SK-N-MC (cell line): ENCODE measurements at regions not wholly inside any gene's neighbourhood (a gene's known extent, or its start where the extent isn't known, plus 50 kb on each side); places are given as distances from the start of the nearest gene placed in this dataset.

Experiments
- EZH2 ChIP-seq: fragments of 200-600 bp; sonication (generic); IDR thresholded peaks from one replicate; pipeline ENCODE4 v1.6.1; 2017; ENCODE audit warnings: antibody characterized with exemption
- FOXP2 ChIP-seq: optimal IDR thresholded peaks from 2 replicates; pipeline ENCODE3; 2011; ENCODE audit warnings: mild to moderate bottlenecking, moderate library complexity; ENCODE audit not compliant: insufficient read depth; ENCODE audit errors: extremely low read length, control extremely low read depth
- POLR2AphosphoS5 ChIP-seq: IDR thresholded peaks from 2 replicates; pipeline ENCODE4 v1.6.1; 2012; ENCODE audit warnings: mild to moderate bottlenecking, low read depth, low read length, borderline replicate concordance

- TF ChIP-seq EZH2 (no peak), POLR2AphosphoS5 (no peak), FOXP2 (no peak)
Observed at GRCh38 chr12:125509195-125509594, 444.0 kb downstream of the AACS start.
